ENCODE measurements at regions not wholly inside any gene's neighbourhood (a gene's known extent, or its start where the extent isn't known, plus 50 kb on each side); places are given as distances from the start of the nearest gene placed in this dataset.

DNA sequence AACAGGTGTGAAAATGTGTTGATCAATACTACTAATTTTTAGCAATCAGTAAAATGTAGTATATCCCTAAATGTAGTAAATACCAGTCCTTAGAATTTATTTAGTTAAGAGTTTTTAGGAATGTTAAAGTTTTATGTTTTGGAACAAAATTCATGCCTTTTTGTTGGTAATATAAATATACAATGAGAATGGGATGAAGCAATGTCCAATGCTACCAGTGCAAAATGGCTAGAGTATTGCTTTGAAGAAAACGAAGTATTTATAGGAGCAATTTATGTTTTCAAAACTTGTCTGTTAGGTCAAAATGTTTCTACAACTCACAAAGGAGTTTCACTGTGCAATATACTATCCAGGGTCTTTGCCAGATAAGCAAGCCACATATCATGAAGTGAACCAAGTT is 851.5 kb downstream of the PCDH18 start:
- TF ChIP-seq, protein P1, sequence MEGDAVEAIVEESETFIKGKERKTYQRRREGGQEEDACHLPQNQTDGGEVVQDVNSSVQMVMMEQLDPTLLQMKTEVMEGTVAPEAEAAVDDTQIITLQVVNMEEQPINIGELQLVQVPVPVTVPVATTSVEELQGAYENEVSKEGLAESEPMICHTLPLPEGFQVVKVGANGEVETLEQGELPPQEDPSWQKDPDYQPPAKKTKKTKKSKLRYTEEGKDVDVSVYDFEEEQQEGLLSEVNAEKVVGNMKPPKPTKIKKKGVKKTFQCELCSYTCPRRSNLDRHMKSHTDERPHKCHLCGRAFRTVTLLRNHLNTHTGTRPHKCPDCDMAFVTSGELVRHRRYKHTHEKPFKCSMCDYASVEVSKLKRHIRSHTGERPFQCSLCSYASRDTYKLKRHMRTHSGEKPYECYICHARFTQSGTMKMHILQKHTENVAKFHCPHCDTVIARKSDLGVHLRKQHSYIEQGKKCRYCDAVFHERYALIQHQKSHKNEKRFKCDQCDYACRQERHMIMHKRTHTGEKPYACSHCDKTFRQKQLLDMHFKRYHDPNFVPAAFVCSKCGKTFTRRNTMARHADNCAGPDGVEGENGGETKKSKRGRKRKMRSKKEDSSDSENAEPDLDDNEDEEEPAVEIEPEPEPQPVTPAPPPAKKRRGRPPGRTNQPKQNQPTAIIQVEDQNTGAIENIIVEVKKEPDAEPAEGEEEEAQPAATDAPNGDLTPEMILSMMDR (conservative IDR thresholded peaks at IDR 0.05), result no peak
- TF ChIP-seq EZH2 (IDR thresholded peaks at IDR 0.05; ENCODE audit: low read depth), result no peak

Data from PC-9 (cell line).